Colonic mucosa (tissue), 4 donors: ENCODE measurements at regions not wholly inside any gene's neighbourhood (a gene's known extent, or its start where the extent isn't known, plus 50 kb on each side); places are given as distances from the start of the nearest gene placed in this dataset.
"Not testable (repeated sequence)": the region's sequence is repeated elsewhere in the genome, so short reads cannot be mapped to it uniquely, and the experiment has no call there.

ENCODE experiments used
- DNase-seq: peaks from one replicate; pipeline ENCODE4 v3.0.0-alpha.2; 2020
- H3K27ac ChIP-seq: fragments of 200-600 bp; one replicate; pipeline ENCODE4 v1.8.0; 2021
- H3K27me3 ChIP-seq: fragments of 200-600 bp; one replicate; pipeline ENCODE4 v1.8.0; 2021
- H3K36me3 ChIP-seq: fragments of 200-600 bp; one replicate; pipeline ENCODE4 v1.8.0; 2021
- H3K4me1 ChIP-seq: fragments of 200-600 bp; one replicate; pipeline ENCODE4 v1.8.0; 2021; ENCODE audit warnings: mild to moderate bottlenecking
- H3K4me3 ChIP-seq: fragments of 200-600 bp; one replicate; pipeline ENCODE4 v1.8.0; 2021
- H3K9ac ChIP-seq, 2 donors: one replicate each; pipeline ENCODE4 v1.7.0; 2013; ENCODE audit warnings: control low read depth in 2 of 2, low read depth in 2 of 2, low read length in 2 of 2
- H3K9me3 ChIP-seq: fragments of 200-600 bp; one replicate; pipeline ENCODE4 v1.8.0; 2021
- CTCF ChIP-seq: fragments of 200-600 bp; IDR thresholded peaks from one replicate; pipeline ENCODE4 v1.8.0; 2022; ENCODE audit warnings: antibody characterized with exemption, mild to moderate bottlenecking
- intact Hi-C: fragments of 100-400 bp; cut with DNase I; formaldehyde crosslinking; loops from one replicate; pipeline ENCODE4 v1.14.1; 2022
- donor health status: healthy.
- donor health status: DM: no; HTN: no; CAD: no.
- donor health status: DM: no; HTN: no; CAD: no.

GRCh38 chr4:7137326-7138200 lies 54.8 kb upstream of the SORCS2 start:
- no peaks in the 10 kb centered on the region for H3K27me3 ChIP-seq
- H3K27ac ChIP-seq = no peak overlapping the region
- intact Hi-C loops = no loop called here
- no peaks in the 10 kb centered on the region for H3K4me1 ChIP-seq
- no peak overlapping the region for H3K4me3 ChIP-seq
- no peak overlapping the region for H3K9ac ChIP-seq
- no peak for DNase-seq
- no peak for TF ChIP-seq CTCF
- no peaks in the 10 kb centered on the region for H3K9me3 ChIP-seq
- no peaks in the 10 kb centered on the region for H3K36me3 ChIP-seq

GRCh38 chr4:7136351-7136750 lies 56.0 kb upstream of the SORCS2 start:
- Histone ChIP-seq H3K4me3 (no peak overlapping the region), H3K27me3 (no peaks in the 10 kb centered on the region), H3K36me3 (no peaks in the 10 kb centered on the region), H3K9me3 (no peaks in the 10 kb centered on the region), H3K27ac (no peak overlapping the region), H3K9ac (no peak overlapping the region), H3K4me1 (no peaks in the 10 kb centered on the region)
- TF ChIP-seq CTCF = no peak
- no peak for DNase-seq
- intact Hi-C loops = no loop called here

- Histone ChIP-seq H3K9me3 (no peaks in the 10 kb centered on the region), H3K9ac (no peak overlapping the region), H3K27me3 (no peaks in the 10 kb centered on the region), H3K4me1 (no peaks in the 10 kb centered on the region), H3K36me3 (no peaks in the 10 kb centered on the region), H3K4me3 (no peak overlapping the region), H3K27ac (no peak overlapping the region)
- intact Hi-C loops = no loop called here
- DNase-seq = no peak
- TF ChIP-seq CTCF = no peak
Observed at GRCh38 chr4:7135389-7135746, 57.0 kb upstream of the SORCS2 start.

GRCh38 chr4:7134737-7135388 lies 57.5 kb upstream of the SORCS2 start:
- intact Hi-C loops = no loop called here
- Histone ChIP-seq H3K9me3 (no peaks in the 10 kb centered on the region), H3K27me3 (no peaks in the 10 kb centered on the region), H3K36me3 (no peaks in the 10 kb centered on the region), H3K4me3 (no peak overlapping the region), H3K4me1 (no peaks in the 10 kb centered on the region), H3K27ac (no peak overlapping the region), H3K9ac (no peak overlapping the region)
- peak; percentile 48 for DNase-seq
- no peak for TF ChIP-seq CTCF

GRCh38 chr4:7133818-7134650 lies 58.3 kb upstream of the SORCS2 start:
- H3K4me3 ChIP-seq, H3K4me1 ChIP-seq, H3K36me3 ChIP-seq, H3K27me3 ChIP-seq, intact Hi-C loops, H3K9ac ChIP-seq, H3K9me3 ChIP-seq, DNase-seq, H3K27ac ChIP-seq: not testable (repeated sequence)
